ENCODE measurements at regions not wholly inside any gene's neighbourhood (a gene's known extent, or its start where the extent isn't known, plus 50 kb on each side); places are given as distances from the start of the nearest gene placed in this dataset.

- Mint-ChIP-seq H3K27me3 (ENCODE audit: low read depth) (peaks cover 5% of the 10 kb centered on the region), H3K4me3 (ENCODE audit: unreplicated experiment) (no peak overlapping the region), H3K9me3 (ENCODE audit: low read depth) (no peaks in the 10 kb centered on the region), H3K4me1 (ENCODE audit: low read depth) (no peaks in the 10 kb centered on the region), H3K36me3 (ENCODE audit: low read depth) (no peaks in the 10 kb centered on the region), H3K27ac (ENCODE audit: unreplicated experiment) (no peak overlapping the region)
- no peak for DNase-seq (ENCODE audit: low spot score)
- TF ChIP-seq, protein P1, sequence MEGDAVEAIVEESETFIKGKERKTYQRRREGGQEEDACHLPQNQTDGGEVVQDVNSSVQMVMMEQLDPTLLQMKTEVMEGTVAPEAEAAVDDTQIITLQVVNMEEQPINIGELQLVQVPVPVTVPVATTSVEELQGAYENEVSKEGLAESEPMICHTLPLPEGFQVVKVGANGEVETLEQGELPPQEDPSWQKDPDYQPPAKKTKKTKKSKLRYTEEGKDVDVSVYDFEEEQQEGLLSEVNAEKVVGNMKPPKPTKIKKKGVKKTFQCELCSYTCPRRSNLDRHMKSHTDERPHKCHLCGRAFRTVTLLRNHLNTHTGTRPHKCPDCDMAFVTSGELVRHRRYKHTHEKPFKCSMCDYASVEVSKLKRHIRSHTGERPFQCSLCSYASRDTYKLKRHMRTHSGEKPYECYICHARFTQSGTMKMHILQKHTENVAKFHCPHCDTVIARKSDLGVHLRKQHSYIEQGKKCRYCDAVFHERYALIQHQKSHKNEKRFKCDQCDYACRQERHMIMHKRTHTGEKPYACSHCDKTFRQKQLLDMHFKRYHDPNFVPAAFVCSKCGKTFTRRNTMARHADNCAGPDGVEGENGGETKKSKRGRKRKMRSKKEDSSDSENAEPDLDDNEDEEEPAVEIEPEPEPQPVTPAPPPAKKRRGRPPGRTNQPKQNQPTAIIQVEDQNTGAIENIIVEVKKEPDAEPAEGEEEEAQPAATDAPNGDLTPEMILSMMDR (IDR thresholded peaks at IDR 0.05) = no peak
Measured at GRCh38 chr13:78364711-78365110, 238.6 kb downstream of the POU4F1 start.

DNA sequence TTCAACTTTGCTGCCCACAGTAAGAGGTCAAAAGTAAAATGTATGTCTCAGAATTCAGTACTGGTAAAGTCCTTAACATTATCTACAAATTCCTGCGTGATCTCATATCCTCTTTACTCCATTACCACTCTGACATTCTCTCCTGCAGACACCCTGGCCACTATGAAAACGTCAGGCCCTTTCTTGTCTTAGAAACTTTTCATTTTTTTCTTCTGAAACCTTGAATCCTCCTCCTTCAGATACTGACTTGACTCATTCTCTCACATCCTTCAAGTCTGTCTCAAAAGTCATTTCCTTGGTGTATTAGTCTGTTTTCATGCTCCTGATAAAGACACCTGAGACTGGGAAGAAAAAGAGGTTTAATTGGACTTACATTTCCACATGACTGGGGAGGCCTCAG, 262.3 kb downstream of the POU4F1 start:
- TF ChIP-seq, protein P1 (IDR thresholded peaks at IDR 0.05) = no peak
- Mint-ChIP-seq H3K27ac (ENCODE audit: unreplicated experiment) (no peak overlapping the region), H3K27me3 (ENCODE audit: low read depth) (peaks cover 9% of the 10 kb centered on the region), H3K4me1 (ENCODE audit: low read depth) (no peaks in the 10 kb centered on the region), H3K4me3 (ENCODE audit: unreplicated experiment) (no peak overlapping the region), H3K36me3 (ENCODE audit: low read depth) (no peaks in the 10 kb centered on the region), H3K9me3 (ENCODE audit: low read depth) (no peaks in the 10 kb centered on the region)
- DNase-seq (ENCODE audit: low spot score) = no peak

DNA sequence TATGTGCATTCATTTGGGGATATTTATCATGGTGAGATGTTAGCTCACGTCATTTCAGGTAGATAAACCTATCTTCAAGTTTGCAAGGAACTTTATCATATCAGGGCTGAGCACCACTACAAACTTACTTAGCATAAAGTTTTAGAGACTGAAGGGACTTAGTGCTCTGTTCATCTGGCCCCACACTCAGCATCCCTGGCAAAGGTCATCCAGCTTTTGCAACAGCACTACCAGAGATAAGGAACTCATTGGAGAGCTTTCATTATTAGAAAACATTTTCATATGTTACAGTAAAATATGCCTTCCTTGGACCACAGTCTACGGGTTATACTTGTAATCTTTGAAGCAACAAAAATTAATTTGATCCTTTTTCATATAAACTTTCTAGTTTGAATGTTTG, 263.4 kb downstream of the POU4F1 start:
- peaks cover 14% of the 10 kb centered on the region for H3K27me3 Mint-ChIP-seq (ENCODE audit: low read depth)
- H3K36me3 Mint-ChIP-seq (ENCODE audit: low read depth) = no peaks in the 10 kb centered on the region
- H3K27ac Mint-ChIP-seq (ENCODE audit: unreplicated experiment) = no peak overlapping the region
- no peaks in the 10 kb centered on the region for H3K4me1 Mint-ChIP-seq (ENCODE audit: low read depth)
- DNase-seq (ENCODE audit: low spot score) = no peak
- TF ChIP-seq, protein P1 (IDR thresholded peaks at IDR 0.05) = no peak
- no peaks in the 10 kb centered on the region for H3K9me3 Mint-ChIP-seq (ENCODE audit: low read depth)
- no peak overlapping the region for H3K4me3 Mint-ChIP-seq (ENCODE audit: unreplicated experiment)

GRCh38 chr13:78334059-78334458, 269.3 kb downstream of the POU4F1 start:
- Mint-ChIP-seq H3K27ac (ENCODE audit: unreplicated experiment) (no peak overlapping the region), H3K4me1 (ENCODE audit: low read depth) (no peaks in the 10 kb centered on the region), H3K27me3 (ENCODE audit: low read depth) (peaks cover 7% of the 10 kb centered on the region)

DNA sequence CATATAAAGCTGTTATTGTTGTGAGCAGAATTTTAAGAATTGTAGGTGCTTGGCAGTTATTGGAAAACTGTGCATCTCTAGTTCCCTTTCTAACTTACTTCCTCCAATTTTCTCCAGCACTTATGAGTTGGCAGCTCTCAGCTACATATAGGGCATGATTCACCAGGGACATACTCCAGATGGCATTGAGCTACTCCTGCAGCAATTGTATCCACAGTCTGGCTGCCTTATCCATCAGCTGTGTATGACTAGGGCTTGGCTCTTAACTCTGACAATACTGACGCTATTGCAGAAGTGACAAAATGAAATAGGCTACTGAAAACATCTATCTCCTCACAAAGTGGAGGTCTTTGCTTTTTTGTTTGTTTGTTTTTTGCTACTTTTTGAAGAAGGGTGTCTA, 276.7 kb downstream of the POU4F1 start:
- no peak for DNase-seq (ENCODE audit: low spot score)
- TF ChIP-seq, protein P1 (IDR thresholded peaks at IDR 0.05) = no peak
- Mint-ChIP-seq H3K4me1 (ENCODE audit: low read depth) (no peaks in the 10 kb centered on the region), H3K27ac (ENCODE audit: unreplicated experiment) (no peak overlapping the region), H3K9me3 (ENCODE audit: low read depth) (no peaks in the 10 kb centered on the region), H3K27me3 (ENCODE audit: low read depth) (peaks cover 8% of the 10 kb centered on the region), H3K36me3 (ENCODE audit: low read depth) (no peaks in the 10 kb centered on the region), H3K4me3 (ENCODE audit: unreplicated experiment) (no peak overlapping the region)

More at GRCh38 chr13:78334059-78334458, 269.3 kb downstream of the POU4F1 start:
- H3K9me3 Mint-ChIP-seq (ENCODE audit: low read depth) = no peaks in the 10 kb centered on the region
- H3K36me3 Mint-ChIP-seq (ENCODE audit: low read depth) = no peaks in the 10 kb centered on the region
- TF ChIP-seq, protein P1 (IDR thresholded peaks at IDR 0.05) = no peak
- no peak overlapping the region for H3K4me3 Mint-ChIP-seq (ENCODE audit: unreplicated experiment)
- no peak for DNase-seq (ENCODE audit: low spot score)

All from chondrocyte (in vitro differentiated cells).